DOHH2 (cell line): ENCODE measurements at regions not wholly inside any gene's neighbourhood (a gene's known extent, or its start where the extent isn't known, plus 50 kb on each side); places are given as distances from the start of the nearest gene placed in this dataset.

Experiments
- H3F3A ChIP-seq: fragments of 200-600 bp; sonication (generic), shearing (Covaris generic); 2 replicates; pipeline ENCODE4 v1.6.0; 2016; ENCODE audit warnings: antibody characterized with exemption, mild to moderate bottlenecking; ENCODE audit not compliant: control insufficient read depth, insufficient read depth
- H3K27ac ChIP-seq: fragments of 200-600 bp; sonication (generic); 2 replicates; pipeline ENCODE4 v1.5.1; 2014; ENCODE audit warnings: low read depth, mild to moderate bottlenecking, low read length, moderate library complexity
- H3K27me3 ChIP-seq: fragments of 200-600 bp; sonication (generic); 2 replicates; pipeline ENCODE4 v1.6.1; 2014; ENCODE audit warnings: mild to moderate bottlenecking, low read length, mixed read lengths; ENCODE audit not compliant: control insufficient read depth
- H3K36me3 ChIP-seq: fragments of 200-600 bp; sonication (generic); 2 replicates; pipeline ENCODE4 v1.6.1; 2014; ENCODE audit warnings: mild to moderate bottlenecking, low read length, moderate library complexity, mixed read lengths; ENCODE audit not compliant: control insufficient read depth
- H3K4me1 ChIP-seq: fragments of 200-600 bp; sonication (generic); 2 replicates; pipeline ENCODE4 v1.6.1; 2014; ENCODE audit warnings: mild to moderate bottlenecking, low read length, mixed read lengths; ENCODE audit not compliant: control insufficient read depth
- H3K4me2 ChIP-seq: fragments of 200-600 bp; sonication (generic); 2 replicates; pipeline ENCODE4 v1.6.0; 2014; ENCODE audit warnings: mild to moderate bottlenecking, low read length, moderate library complexity
- H3K4me3 ChIP-seq: fragments of 200-600 bp; sonication (generic); 2 replicates; pipeline ENCODE4 v1.5.1; 2014; ENCODE audit warnings: mild to moderate bottlenecking, low read length, mixed read lengths
- H3K79me2 ChIP-seq: fragments of 200-600 bp; sonication (generic); 2 replicates; pipeline ENCODE4 v1.6.1; 2014; ENCODE audit warnings: mild to moderate bottlenecking, low read length, mixed read lengths; ENCODE audit not compliant: control insufficient read depth
- H3K9me2 ChIP-seq: fragments of 200-600 bp; sonication (generic); replicated peaks from 2 replicates; pipeline ENCODE4 v1.6.1; 2014; ENCODE audit warnings: mild to moderate bottlenecking, low read length, mixed read lengths; ENCODE audit not compliant: control insufficient read depth
- H3K9me3 ChIP-seq: fragments of 200-600 bp; sonication (generic); 2 replicates; pipeline ENCODE4 v1.6.1; 2014; ENCODE audit warnings: antibody characterized with exemption, low read length, mixed read lengths; ENCODE audit not compliant: control insufficient read depth, insufficient read depth
- H4K20me1 ChIP-seq: fragments of 200-600 bp; sonication (generic); 2 replicates; pipeline ENCODE4 v1.6.0; 2014; ENCODE audit warnings: low read depth, mild to moderate bottlenecking, antibody characterized with exemption, low read length, moderate library complexity; ENCODE audit not compliant: control insufficient read depth, insufficient read depth
- EZH2phosphoT487 ChIP-seq: fragments of 200-600 bp; sonication (generic); IDR thresholded peaks from 2 replicates; pipeline ENCODE4 v1.6.1; 2017; ENCODE audit warnings: borderline replicate concordance, mild to moderate bottlenecking, antibody characterized with exemption, low read length, moderate library complexity, mixed read lengths
- TF ChIP-seq, protein P1 (sequence below): fragments of 200-600 bp; sonication (generic); IDR thresholded peaks from one replicate; pipeline ENCODE4 v1.5.1; 2014; ENCODE audit warnings: antibody characterized with exemption, mild to moderate bottlenecking, low read depth, low read length; ENCODE audit not compliant: poor library complexity, severe bottlenecking

GRCh38 chr1:239555350-239555749 lies 169.0 kb downstream of the CHRM3 start:
- H3K9me2 ChIP-seq = no peaks in the 10 kb centered on the region
- H4K20me1 ChIP-seq = no peaks in the 10 kb centered on the region
- TF ChIP-seq, protein P1, sequence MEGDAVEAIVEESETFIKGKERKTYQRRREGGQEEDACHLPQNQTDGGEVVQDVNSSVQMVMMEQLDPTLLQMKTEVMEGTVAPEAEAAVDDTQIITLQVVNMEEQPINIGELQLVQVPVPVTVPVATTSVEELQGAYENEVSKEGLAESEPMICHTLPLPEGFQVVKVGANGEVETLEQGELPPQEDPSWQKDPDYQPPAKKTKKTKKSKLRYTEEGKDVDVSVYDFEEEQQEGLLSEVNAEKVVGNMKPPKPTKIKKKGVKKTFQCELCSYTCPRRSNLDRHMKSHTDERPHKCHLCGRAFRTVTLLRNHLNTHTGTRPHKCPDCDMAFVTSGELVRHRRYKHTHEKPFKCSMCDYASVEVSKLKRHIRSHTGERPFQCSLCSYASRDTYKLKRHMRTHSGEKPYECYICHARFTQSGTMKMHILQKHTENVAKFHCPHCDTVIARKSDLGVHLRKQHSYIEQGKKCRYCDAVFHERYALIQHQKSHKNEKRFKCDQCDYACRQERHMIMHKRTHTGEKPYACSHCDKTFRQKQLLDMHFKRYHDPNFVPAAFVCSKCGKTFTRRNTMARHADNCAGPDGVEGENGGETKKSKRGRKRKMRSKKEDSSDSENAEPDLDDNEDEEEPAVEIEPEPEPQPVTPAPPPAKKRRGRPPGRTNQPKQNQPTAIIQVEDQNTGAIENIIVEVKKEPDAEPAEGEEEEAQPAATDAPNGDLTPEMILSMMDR = no peak
- TF ChIP-seq EZH2phosphoT487 = no peak
- no peaks in the 10 kb centered on the region for H3K79me2 ChIP-seq
- no peaks in the 10 kb centered on the region for H3K9me3 ChIP-seq
- H3F3A ChIP-seq = no peaks in the 10 kb centered on the region
- no peak overlapping the region for H3K27ac ChIP-seq
- H3K27me3 ChIP-seq = no peaks in the 10 kb centered on the region
- H3K36me3 ChIP-seq = no peaks in the 10 kb centered on the region
- H3K4me3 ChIP-seq = no peak overlapping the region
- H3K4me1 ChIP-seq = no peaks in the 10 kb centered on the region
- no peak overlapping the region for H3K4me2 ChIP-seq

DNA sequence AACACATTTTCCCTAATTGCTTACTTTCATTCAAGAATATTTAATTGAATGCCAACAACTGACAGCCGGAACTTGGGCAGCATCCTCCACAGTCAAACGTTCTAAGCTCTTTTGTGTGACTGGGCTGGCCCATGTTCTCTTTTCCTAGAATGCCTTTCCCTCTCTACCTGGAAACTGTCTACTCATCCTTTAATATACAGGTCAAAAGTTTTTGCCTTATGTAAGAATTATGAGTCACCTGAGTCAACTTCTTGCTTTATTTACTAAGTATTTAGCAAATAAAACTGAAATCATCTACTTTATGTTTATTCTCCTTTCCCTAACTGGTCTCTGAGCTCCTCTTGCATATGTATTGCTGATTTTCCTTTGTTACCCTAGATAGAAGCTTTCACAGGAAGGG lies 172.2 kb downstream of the CHRM3 start:
- no peaks in the 10 kb centered on the region for H3K36me3 ChIP-seq
- H3K9me2 ChIP-seq = no peaks in the 10 kb centered on the region
- TF ChIP-seq, protein P1 = no peak
- TF ChIP-seq EZH2phosphoT487 = no peak
- no peaks in the 10 kb centered on the region for H3F3A ChIP-seq
- no peaks in the 10 kb centered on the region for H3K4me1 ChIP-seq
- H3K9me3 ChIP-seq = no peaks in the 10 kb centered on the region
- H3K4me3 ChIP-seq = no peak overlapping the region
- no peak overlapping the region for H3K27ac ChIP-seq
- H3K4me2 ChIP-seq = no peak overlapping the region
- no peaks in the 10 kb centered on the region for H3K79me2 ChIP-seq
- H4K20me1 ChIP-seq = no peaks in the 10 kb centered on the region
- H3K27me3 ChIP-seq = no peaks in the 10 kb centered on the region

DNA sequence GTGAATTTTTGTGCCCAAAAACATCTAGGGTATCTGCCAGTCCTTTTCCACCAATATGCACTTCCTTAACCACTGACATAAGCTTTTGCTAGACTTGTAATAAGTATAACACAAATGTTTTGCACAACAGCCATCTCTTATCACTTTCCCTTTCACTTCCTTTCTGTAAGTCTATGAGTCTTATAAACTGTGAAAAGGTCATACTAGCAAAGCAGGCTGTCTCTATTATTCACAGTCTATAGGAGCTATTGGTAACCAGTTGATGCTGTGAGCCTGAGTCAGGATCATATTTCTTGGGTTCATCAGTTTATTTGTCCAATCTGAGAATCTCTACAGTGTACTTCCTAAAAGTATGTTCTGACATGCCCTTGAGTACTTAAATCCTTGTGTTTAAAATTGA lies 172.6 kb downstream of the CHRM3 start:
- no peak overlapping the region for H3K4me3 ChIP-seq
- no peaks in the 10 kb centered on the region for H4K20me1 ChIP-seq
- no peaks in the 10 kb centered on the region for H3F3A ChIP-seq
- H3K36me3 ChIP-seq = no peaks in the 10 kb centered on the region
- no peak overlapping the region for H3K27ac ChIP-seq
- H3K9me3 ChIP-seq = no peaks in the 10 kb centered on the region
- H3K27me3 ChIP-seq = no peaks in the 10 kb centered on the region
- H3K9me2 ChIP-seq = no peaks in the 10 kb centered on the region
- TF ChIP-seq, protein P1 = no peak
- TF ChIP-seq EZH2phosphoT487 = no peak
- H3K4me1 ChIP-seq = no peaks in the 10 kb centered on the region
- H3K79me2 ChIP-seq = no peaks in the 10 kb centered on the region
- no peak overlapping the region for H3K4me2 ChIP-seq

DNA sequence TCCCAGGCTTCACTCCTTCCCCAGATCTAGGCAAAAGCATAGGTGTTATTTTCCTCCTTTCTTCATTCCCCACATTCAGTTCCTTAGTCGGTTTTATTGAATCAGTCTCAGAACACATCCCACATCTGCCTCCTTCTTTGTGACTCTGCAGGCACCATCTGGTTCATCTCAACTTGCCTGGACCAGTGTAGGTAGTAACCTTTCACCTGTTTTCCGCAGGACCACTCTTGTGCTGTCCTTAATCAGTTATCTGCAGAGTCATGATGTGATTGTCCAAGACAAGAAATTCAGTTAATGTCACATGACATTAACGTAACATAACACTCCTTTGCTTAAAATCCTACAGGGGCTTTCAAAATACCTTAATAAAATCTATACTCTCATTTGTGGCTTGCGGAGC lies 174.6 kb downstream of the CHRM3 start:
- no peaks in the 10 kb centered on the region for H3K79me2 ChIP-seq
- TF ChIP-seq, protein P1 = no peak
- no peak for TF ChIP-seq EZH2phosphoT487

More for the DNA sequence above, 174.6 kb downstream of the CHRM3 start:
- H3K9me3 ChIP-seq = no peaks in the 10 kb centered on the region
- H4K20me1 ChIP-seq = no peaks in the 10 kb centered on the region
- H3K4me1 ChIP-seq = no peaks in the 10 kb centered on the region
- no peaks in the 10 kb centered on the region for H3K27me3 ChIP-seq
- no peak overlapping the region for H3K27ac ChIP-seq
- no peak overlapping the region for H3K4me2 ChIP-seq
- H3K4me3 ChIP-seq = no peak overlapping the region
- no peaks in the 10 kb centered on the region for H3K9me2 ChIP-seq
- H3F3A ChIP-seq = no peaks in the 10 kb centered on the region
- no peaks in the 10 kb centered on the region for H3K36me3 ChIP-seq
